Coronary artery (tissue), 2 donors: ENCODE measurements at regions not wholly inside any gene's neighbourhood (a gene's known extent, or its start where the extent isn't known, plus 50 kb on each side); places are given as distances from the start of the nearest gene placed in this dataset.

Experiments
- DNase-seq: peaks from one replicate; pipeline ENCODE4 v3.0.0-alpha.2; 2017; ENCODE audit warnings: low spot score
- H3K27ac ChIP-seq, 2 donors: fragments of 200-600 bp; sonication (generic); one replicate each; pipeline ENCODE4 v1.5.1; 2016 to 2019
- H3K4me3 ChIP-seq: fragments of 200-600 bp; sonication (generic); 2 replicates; pipeline ENCODE4 v1.5.1; 2016; ENCODE audit warnings: mild to moderate bottlenecking, moderate library complexity
- TF ChIP-seq, protein P1 (sequence below): fragments of 200-600 bp; sonication (generic); IDR thresholded peaks from one replicate; pipeline ENCODE4 v1.5.1; 2019; ENCODE audit warnings: antibody characterized with exemption

GRCh38 chr2:145551686-145552085 lies 1031.8 kb upstream of the ZEB2 start:
- no peak overlapping the region for H3K27ac ChIP-seq
- no peak for DNase-seq
- H3K4me3 ChIP-seq = no peak overlapping the region
- TF ChIP-seq, protein P1, sequence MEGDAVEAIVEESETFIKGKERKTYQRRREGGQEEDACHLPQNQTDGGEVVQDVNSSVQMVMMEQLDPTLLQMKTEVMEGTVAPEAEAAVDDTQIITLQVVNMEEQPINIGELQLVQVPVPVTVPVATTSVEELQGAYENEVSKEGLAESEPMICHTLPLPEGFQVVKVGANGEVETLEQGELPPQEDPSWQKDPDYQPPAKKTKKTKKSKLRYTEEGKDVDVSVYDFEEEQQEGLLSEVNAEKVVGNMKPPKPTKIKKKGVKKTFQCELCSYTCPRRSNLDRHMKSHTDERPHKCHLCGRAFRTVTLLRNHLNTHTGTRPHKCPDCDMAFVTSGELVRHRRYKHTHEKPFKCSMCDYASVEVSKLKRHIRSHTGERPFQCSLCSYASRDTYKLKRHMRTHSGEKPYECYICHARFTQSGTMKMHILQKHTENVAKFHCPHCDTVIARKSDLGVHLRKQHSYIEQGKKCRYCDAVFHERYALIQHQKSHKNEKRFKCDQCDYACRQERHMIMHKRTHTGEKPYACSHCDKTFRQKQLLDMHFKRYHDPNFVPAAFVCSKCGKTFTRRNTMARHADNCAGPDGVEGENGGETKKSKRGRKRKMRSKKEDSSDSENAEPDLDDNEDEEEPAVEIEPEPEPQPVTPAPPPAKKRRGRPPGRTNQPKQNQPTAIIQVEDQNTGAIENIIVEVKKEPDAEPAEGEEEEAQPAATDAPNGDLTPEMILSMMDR = no peak

GRCh38 chr2:145548479-145548878 lies 1028.6 kb upstream of the ZEB2 start:
- TF ChIP-seq, protein P1 = no peak
- Histone ChIP-seq H3K27ac (no peak overlapping the region), H3K4me3 (no peak overlapping the region)
- DNase-seq = no peak

GRCh38 chr2:145547620-145548019 lies 1027.7 kb upstream of the ZEB2 start:
- TF ChIP-seq, protein P1 = no peak
- no peak for DNase-seq

DNA sequence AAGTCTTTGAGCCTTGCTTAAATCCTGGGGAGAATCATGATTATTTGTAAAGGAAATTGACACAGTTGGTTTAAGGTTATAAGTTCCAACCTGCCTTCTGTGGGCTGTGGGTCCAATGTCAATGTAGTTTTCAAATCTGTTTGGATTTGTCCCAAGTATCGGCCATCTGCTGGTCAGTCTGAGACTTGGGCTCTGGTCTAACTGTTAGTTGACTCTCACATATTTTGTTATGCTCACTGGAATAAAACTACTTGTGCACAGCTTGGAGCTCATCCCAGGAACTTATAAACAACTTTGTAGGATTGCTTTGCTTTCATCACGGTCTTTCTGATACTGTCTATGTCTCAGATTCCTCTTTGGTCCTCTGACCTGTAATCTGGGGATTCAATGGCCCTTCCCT lies 1026.2 kb upstream of the ZEB2 start:
- DNase-seq = no peak
- no peak overlapping the region for H3K27ac ChIP-seq
- TF ChIP-seq, protein P1 = no peak
- H3K4me3 ChIP-seq = no peak overlapping the region

More at GRCh38 chr2:145547620-145548019, 1027.7 kb upstream of the ZEB2 start:
- H3K4me3 ChIP-seq = no peak overlapping the region
- no peak overlapping the region for H3K27ac ChIP-seq

DNA sequence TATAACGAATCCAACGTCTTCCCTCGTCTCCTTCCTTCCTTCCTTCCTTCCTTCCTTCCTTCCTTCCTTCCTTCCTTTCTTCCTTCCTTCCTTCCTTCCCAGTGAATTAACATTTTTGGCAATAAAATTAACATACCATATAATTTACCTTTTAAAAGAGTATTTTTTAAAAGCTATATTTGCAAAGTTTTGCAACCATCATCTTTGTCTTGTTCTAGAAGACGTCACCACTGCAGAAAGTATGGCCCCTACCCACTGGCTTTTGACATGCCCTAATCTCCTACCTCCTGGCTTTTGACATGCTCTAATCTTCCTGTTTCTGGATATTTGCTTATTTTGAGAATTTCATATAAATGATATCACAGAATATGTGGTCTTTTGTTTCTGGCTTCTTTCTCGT lies 1023.9 kb upstream of the ZEB2 start:
- no peak overlapping the region for H3K27ac ChIP-seq
- TF ChIP-seq, protein P1 = no peak
- DNase-seq = no peak
- no peak overlapping the region for H3K4me3 ChIP-seq

- Histone ChIP-seq H3K4me3 (no peak overlapping the region), H3K27ac (no peak overlapping the region)
- DNase-seq = no peak
- TF ChIP-seq, protein P1 = no peak
These were observed 1023.2 kb upstream of the ZEB2 start for GRCh38 chr2:145543155-145543554.

GRCh38 chr2:145541028-145541427 lies 1021.1 kb upstream of the ZEB2 start:
- no peak overlapping the region for H3K4me3 ChIP-seq
- no peak for DNase-seq
- no peak overlapping the region for H3K27ac ChIP-seq
- TF ChIP-seq, protein P1 = no peak
